ENCODE measurements at regions not wholly inside any gene's neighbourhood (a gene's known extent, or its start where the extent isn't known, plus 50 kb on each side); places are given as distances from the start of the nearest gene placed in this dataset.
"Not testable (repeated sequence)": the region's sequence is repeated elsewhere in the genome, so short reads cannot be mapped to it uniquely, and the experiment has no call there.

DNA sequence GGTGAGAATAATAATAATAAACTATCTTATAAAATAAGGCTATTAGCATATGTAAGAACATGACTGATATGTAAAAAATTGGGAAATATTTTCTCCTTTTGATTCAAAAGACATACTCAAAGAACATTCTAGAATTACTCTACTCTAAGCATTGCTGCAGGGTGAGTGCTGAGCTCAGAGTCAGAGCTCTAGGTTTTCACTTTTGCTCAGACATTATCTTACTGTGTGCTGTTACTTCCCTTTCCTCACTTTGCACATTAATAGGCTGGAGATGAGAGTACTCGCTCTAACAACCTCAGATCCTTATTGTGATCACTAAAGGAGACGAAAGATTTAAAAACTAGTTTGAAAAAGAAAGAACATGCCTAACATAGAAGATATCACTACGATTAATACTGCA lies 99.4 kb upstream of the C9orf72 start:
- DNase-seq, result no peak

DNA sequence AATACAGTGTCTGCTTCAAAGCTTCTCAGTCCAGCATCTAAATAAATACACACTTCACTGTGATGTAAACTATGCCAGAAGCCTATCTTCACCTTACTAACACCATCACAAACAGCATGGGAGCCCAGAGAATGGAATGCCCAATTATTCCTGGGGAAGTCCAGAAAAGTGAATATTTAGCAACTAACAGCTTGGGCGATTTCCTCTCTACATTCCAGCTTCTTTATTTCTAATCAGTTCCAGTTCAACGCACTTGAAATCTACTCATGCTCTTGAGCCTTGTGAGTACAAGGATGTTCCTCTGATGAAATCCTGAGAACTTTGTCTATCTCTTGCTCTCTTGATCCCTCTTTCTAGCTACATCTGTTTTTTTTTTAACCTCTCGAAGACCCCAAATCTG lies 100.4 kb upstream of the C9orf72 start:
- DNase-seq, result no peak

DNA sequence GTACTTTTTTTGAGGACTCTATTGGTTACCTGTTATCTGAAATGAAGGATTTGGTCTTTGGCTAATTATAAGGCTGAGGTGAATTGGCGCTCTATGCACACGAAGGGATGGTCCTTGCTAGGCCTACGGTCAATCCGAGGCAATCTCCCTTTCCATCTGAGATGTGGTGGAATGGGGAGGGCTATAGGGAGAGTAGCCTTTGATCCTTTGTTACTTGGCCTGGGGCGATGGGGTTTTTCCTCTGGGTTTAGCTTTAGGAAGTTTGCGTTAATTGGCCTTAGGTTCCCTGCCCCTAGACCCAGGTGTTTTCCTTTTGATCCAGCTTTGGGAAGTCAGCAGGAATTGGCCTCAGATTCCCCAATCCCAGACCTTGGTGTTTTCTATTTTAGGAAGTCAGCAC lies 102.1 kb upstream of the C9orf72 start:
- DNase-seq, result no peak

DNA sequence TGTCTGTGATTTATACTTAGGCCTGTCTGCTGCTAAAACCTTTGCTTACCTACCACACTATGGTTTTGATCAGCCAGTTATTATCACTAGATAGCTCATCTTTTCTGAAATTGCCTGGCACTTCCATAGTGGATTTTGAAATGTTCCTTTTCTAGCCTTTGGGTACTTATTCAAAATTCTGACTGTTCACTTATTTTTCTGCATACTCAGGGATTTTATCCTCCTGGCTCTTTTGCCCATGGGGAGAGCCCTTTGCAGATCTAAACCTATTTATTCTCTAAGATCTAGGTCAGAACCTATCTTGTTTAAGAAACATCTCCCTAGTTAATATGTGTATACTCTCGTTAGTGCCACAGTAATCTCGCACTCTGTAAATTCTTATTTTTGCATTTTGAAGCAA lies 103.5 kb upstream of the C9orf72 start:
- DNase-seq, result no peak

DNA sequence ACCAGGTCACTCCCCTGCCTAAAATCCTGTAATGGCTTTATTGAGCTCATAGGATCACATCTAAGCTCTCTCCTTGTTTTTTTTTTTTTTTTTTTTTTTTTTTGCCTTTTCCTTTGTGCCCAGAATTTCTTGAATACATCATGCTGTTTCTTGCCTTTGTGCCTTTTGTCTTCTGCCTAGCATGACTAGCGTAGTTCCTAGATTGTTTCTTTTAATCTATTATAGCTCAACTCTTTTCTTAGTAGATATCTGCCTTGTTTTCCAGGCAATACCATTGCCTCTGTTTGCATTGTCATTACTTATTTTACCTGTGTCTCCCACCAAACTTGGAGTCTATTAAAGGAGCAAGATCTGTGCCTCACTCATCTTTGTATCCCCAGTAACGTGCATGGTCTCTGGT lies 106.1 kb upstream of the C9orf72 start:
- DNase-seq, result no peak

DNA sequence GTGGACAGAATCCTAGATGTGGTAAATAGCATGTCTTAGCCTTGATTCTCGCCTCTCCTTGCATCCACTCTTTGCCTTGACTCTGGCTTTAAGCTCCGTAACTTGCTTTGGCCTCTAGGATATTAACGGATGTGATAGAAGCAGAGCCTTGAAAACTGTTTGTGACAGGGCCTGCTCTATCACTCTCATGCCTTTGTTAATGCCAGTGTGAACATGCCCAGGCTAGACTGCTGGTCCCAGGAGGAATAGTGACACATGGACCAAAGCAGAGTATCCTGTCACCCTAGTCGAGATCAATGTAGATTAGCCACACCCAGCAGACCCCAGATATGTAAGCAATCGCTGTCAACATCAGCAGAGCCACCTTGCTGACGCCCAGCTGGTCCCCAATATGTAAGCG lies 109.9 kb upstream of the C9orf72 start:
- no peak for DNase-seq

DNA sequence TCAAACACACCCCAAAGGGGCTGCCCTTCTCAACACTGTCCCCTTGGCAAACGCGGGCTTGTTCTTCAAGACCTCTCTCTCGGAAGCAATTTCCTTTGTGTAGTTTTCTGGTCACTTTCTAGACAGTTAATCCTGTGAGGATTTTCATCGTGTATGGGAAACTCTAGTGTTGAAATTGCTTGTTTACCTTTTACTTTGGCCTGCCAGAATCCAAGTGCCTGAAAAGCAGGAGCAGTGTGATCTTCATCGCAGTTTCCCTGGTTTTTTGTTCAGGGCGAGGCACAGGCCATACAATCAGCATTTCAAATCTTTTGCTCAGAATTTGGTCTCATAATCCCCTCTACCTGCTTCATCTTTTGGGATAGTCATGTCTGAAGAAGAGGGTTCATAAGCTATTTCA lies 115.7 kb upstream of the C9orf72 start:
- no peak for DNase-seq

DNA sequence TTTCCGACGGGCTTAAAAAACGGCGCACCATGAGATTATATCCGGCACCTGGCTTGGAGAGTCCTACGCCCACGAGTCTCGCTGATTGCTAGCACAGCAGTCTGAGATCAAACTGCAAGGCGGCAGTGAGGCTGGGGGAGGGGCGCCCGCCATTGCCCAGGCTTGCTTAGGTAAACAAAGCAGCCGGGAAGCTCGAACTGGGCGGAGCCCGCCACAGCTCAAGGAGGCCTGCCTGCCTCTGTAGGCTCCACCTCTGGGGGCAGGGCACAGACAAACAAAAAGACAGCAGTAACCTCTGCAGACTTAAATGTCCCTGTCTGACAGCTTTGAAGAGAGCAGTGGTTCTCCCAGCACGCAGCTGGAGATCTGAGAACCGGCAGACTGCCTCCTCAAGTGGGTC lies 117.5 kb upstream of the C9orf72 start:
- not testable (repeated sequence) for DNase-seq

DNA sequence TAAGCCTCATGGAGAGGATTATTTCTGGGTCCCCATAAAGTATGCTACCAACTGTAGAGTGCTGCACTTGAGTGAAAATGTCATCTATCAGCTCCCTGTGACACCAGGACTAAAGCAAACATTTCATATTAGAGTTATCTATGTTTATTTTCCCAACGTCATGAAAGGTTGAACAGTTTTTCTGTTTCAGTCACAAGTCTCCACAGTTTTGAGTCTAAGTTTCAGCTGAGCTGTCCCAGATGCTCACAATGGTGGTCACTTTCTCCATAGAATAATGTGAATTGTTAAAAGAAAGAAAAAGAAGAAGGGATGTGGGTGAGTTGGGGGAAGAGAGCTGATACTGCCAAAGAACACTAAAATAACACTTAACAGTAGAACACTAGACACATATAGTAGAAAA lies 126.3 kb upstream of the C9orf72 start:
- DNase-seq, result no peak

DNA sequence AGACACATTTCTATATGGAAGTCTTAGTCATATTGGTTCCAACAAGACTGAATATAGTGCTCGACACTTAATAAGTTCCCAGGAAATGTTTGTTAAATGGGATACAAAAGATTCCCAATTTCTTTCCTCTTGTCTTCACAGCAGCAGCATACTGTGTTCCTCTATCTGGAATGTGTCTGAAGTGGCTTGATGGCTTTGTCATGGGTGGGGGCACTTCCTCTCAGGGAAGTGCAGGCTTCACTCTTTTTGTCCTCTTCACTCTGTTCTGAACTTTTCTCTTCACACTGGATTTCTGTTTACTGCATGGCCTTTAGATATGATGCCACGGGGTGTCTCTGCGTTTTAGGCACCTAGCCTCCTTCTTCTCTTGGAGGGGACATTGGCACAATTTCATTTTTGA lies 127.7 kb upstream of the C9orf72 start:
- DNase-seq, result no peak

DNA sequence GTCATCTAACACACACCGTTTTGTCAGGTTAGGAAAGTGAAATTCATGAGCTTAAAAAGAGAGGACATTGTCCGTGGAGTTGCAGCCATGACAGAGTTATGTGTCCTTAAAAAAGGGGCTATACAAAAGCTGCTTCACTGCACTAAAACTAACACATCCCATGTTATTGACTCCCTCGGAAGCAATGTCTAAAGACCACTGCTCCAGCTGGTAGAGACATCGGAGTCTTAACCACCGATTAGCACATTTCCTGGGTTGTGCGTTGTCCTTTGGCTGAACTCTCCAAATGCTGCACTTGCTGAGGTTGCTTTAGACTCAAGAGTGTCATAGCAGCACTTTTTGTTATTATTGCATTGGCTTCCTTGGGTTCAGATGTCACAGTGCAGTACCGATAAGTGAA lies 128.3 kb upstream of the C9orf72 start:
- no peak for DNase-seq

DNA sequence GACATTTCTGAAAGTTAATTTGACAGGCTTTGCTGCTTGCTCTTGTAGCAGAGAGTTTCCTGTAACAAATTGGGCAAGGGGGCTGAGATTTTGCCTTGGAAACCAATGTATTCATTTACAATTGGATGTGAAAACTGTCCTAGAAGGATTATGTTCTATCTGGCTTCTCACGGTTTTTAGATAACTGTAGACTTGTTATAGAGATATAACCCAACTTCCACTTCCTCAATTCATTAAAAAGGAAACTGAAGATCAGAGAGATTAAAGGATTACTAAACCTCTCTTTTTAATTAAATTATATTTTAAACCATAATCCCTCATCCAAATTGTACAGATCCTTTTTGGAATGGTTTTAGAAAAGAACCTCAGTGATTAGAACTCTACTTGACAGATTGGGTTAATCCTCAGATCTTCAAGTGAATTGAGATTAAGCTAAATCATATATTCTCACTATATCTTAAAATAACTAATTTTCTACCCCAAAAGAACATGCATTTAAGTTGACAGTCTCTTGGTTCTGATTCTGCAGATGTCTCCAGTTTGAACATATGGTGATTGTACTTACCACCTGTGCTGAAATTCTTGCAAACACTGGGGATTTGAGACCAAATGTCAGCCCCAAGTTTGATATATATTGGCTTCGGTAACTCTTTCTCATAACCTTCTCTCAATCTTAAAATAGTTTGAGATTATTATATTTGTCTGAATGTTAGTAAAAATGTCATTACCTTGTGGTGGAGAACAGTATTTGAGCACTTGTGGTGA lies 130.1 kb upstream of the C9orf72 start:
- no peak for DNase-seq

DNA sequence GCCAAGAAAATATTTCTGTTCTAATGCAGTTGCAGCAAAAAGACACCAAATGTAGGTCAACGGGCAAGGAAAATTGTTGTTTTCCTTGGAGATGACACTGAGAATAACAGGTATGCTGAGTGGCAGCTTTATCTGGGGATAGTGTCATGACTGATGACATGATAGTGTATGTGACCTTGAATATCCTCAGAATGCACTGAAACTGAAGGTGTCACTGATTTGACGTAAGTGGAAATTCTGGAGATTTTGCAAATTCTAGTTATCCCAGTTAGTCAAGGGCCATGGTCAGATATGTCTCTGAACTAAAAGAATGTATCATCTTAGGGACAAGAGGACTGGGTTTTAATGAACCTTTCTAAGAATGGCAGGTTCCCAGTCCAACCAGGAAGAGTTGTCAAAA lies 138.0 kb upstream of the C9orf72 start:
- no peak for DNase-seq

DNA sequence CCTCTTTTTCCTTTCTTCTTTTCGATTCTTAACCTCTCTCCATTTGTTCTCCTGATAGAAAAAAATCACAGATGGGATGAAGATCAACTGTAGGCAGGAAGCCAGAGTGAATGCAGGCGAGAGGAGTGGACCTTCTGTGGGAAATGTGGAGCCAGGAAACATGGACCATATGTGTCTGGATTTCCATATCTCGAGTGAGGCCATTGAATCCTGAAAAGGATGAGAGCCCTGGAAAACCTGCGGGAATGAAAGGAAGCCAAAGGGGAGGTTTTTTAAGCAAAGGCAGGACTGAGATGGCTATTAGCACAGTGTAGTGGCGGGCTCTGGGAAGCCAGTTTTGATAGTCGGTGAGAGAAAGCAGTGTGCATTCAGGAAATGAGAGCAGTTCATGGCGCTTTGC lies 139.5 kb upstream of the C9orf72 start:
- no peak for DNase-seq

DNA sequence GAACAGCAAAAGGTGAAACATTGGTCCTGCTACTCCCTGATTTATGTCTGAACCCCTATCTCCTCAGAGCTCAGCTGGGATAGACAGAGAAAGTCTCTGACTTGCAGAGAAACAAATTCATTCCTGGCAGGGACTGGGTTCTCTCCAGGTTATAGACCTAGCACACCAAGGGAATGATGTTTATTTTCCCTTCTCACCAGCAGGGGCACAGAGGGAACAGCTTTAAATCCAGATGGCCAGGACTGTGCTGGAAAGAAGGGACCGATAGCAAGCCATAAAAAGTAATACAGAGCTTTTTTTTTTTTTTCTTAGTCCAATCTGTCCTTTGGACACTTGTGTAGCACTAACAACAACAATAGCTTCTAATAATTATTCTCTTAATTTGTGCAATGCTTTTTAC lies 141.1 kb upstream of the C9orf72 start:
- DNase-seq, result no peak

DNA sequence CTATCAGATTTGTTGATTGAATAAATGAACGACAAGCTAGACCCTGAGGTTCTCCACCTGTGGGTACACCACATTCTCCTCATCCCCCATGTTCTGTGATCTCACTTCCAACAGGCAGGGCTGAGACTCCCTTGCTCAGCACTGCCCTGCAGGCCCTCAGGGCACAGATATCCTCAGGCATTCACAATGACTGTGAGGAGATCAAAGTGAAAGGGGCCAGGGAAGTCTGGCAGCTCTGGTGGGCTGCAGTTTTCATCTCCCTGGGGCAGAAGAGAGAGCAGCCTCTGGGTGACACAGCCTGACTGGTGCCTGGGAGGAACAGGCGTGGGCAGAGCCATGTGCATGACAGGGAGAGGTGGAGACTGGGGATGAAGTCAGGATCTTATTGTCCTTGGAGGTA lies 142.4 kb upstream of the C9orf72 start:
- DNase-seq, result no peak

DNA sequence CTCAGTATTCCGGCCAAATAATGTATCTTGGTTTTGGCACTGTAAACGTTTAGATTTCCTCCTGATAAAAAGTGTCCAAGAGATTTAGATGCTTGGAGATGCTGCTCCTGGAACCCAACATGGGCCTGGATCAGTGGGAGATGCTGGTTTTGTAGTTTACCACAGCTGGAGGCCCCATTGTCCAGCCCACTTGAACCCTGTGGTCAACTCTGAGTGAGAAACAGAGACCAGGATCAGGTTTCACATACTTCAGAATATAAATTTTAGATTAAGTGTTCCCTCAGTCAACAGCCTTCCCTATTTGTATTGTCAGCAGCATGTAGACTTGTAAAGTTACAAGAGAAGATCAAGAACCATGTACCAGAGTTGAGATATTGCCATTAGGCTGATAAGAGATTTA lies 144.7 kb upstream of the C9orf72 start:
- DNase-seq, result no peak

DNA sequence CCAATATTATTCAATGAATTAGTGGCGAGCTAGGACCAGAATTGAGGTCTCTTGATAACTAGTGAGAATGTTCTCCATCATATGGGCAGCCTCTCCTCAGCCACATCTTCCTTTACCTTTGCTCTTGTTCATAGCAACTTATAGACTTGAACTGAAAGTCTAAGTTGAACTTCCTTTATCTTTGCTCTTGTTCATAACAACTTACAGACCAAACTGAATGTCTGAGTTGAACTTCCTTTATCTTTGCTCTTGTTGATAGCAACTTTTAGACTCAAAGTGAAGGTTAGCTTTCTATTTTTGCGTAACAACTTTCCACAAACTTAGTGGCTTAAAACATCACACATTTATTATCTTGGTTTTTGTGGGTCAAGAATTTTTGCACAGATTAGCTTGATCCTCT lies 146.4 kb upstream of the C9orf72 start:
- DNase-seq, result no peak

DNA sequence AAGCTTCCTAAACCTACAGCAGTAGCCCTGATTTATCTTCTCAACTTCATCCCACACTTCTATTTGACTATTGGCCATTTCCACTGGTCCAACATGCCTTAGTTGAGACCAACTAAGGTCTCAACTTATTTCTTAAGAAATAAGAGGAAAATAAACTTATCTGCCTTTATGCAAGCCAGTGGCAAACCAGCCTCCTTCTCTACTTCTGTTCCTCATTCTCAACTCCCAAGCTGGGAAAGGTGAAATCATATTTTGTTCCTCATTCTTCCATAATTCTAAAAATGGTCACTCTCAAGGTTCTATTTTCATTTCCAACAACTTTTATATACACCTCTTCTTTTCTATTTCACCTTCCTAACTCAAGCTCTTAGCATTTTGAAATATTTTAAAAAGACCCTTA lies 149.6 kb upstream of the C9orf72 start:
- no peak for DNase-seq

DNA sequence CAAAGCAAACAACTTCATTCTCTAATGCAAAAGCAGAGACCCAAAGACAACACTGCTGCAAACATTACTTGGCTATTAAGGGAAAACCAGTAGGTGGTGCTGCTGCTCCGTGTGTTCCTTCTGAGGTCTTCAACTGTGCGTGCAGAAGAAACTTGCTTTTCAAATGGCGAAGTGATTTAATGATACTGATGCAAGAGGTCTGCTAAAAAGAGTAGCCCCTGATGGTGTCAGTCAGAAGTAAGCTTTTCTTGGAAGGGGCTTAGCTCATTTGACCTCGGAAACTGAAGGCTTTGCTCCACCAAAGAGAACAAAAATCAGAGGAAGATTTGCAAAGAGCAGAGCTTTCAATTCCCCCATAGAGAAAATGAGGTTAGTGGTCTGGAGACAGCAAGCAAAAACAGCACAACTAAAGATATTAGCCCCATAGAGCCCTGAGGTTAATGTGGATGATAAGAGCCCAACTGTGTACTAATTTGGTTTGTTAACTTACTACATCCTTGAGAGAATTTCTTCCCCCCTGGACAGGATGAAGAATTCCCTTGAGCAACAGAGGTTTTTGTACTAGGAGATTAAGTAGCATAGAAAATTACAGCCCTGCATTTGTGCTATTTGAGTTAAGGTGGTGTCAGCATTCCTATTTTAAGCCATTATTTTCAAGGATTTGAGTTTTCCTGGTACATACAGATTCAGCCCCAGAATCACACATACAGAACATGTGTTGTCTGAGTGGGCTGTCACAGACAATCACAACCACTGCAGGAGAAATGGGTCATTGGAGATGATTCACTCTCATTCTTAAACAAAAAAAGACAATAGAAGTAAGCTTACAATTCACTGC lies 153.2 kb upstream of the C9orf72 start:
- DNase-seq, result peak in 49 of 58 donors; percentile 2 to 80 (median 36)

DNA sequence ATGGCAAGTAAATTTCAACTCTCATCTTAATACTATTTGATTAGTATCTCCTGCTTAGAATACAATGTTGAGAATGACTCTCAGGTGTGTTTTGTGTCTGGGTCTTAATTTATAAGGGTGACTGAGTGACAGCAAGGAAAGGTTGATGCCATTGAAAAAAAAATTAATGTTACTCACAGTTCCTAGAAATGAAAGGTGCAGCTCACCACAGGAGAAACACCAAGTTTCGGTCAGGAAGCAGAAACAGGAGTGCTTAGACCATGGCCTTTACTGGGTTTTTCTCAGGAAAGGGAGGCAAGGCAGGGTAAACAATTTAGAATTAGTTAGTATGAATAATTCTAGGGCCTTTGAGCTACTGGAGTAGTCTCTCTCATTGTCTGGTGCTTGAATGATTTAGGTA lies 159.2 kb upstream of the C9orf72 start:
- DNase-seq, result no peak

DNA sequence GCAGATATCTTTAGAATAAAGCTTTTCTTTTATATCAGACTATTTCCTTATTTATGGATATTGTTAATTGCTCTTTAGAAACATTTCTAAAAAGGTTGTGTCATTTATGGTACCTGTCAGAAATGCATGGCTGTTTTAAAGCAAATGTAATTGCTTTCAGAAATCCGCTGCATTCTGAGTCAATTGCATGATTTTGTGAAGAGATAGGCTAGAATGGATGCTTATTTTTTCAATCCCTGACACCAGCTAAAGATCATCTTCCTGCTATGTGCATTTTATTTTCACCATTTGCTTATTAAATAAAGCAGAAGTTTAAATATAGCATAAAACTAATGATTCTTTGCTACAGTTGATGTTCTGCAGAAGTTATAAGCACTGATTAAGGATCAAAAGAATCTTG lies 170.2 kb upstream of the C9orf72 start:
- DNase-seq, result no peak

DNA sequence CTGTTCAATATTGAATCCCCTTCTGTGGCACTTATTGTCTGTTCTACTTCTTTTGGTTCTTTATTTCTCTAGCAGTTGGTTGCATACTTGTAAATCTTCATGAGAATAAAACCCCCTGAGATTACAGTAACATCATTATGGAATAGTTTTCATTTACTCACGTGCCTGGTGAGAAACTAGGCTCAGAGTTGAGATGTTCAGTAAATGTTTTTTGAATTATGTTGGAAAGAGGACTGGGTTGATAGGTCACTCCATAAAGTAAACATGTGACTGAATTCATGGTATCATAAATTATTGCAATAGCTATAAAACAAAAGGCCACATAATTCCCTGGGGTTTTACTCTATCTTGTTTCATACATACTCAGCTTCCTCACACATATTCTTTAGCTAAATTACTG lies 174.2 kb upstream of the C9orf72 start:
- no peak for DNase-seq
